SK-N-SH (cell line): ENCODE measurements at regions not wholly inside any gene's neighbourhood (a gene's known extent, or its start where the extent isn't known, plus 50 kb on each side); places are given as distances from the start of the nearest gene placed in this dataset.

Source experiments
- CHD2 ChIP-seq: fragments of 150-350 bp; IDR thresholded peaks from 2 replicates; pipeline ENCODE4 v1.6.1; 2018; ENCODE audit warnings: low read length; ENCODE audit not compliant: partially characterized antibody
- NRF1 ChIP-seq: IDR thresholded peaks from 2 replicates; pipeline ENCODE4 v1.6.1; 2012; ENCODE audit warnings: low read depth, mild to moderate bottlenecking, low read length
- RAD21 ChIP-seq: IDR thresholded peaks from 2 replicates; pipeline ENCODE4 v1.6.1; 2012; ENCODE audit warnings: mild to moderate bottlenecking, low read length
- RCOR1 ChIP-seq: fragments of 150-350 bp; IDR thresholded peaks from 2 replicates; pipeline ENCODE4 v1.6.1; 2017; ENCODE audit warnings: antibody characterized with exemption, low read length
- SIN3A ChIP-seq: IDR thresholded peaks from 2 replicates; pipeline ENCODE4 v1.6.1; 2012; ENCODE audit warnings: low read depth, mild to moderate bottlenecking, low read length, moderate library complexity, borderline replicate concordance
- SMC3 ChIP-seq: IDR thresholded peaks from 2 replicates; pipeline ENCODE4 v1.6.1; 2012; ENCODE audit warnings: low read depth, low read length, improper control_type of control experiment
- TAF1 ChIP-seq: IDR thresholded peaks from 2 replicates; pipeline ENCODE4 v1.6.1; 2012; ENCODE audit warnings: low read depth, mild to moderate bottlenecking, low read length, moderate library complexity, borderline replicate concordance
- TCF12 ChIP-seq: IDR thresholded peaks from 2 replicates; pipeline ENCODE4 v1.4.0; 2012
- TEAD4 ChIP-seq: IDR thresholded peaks from 2 replicates; pipeline ENCODE4 v1.4.0; 2012; ENCODE audit warnings: mild to moderate bottlenecking, borderline replicate concordance; ENCODE audit not compliant: insufficient read depth
- TF ChIP-seq, protein P1 (sequence below): IDR thresholded peaks from 2 replicates; pipeline ENCODE4 v1.6.1; 2012; ENCODE audit warnings: mild to moderate bottlenecking, low read depth, low read length, moderate library complexity
- TF ChIP-seq, protein P2 (sequence below): fragments of 200-600 bp; sonication (generic); IDR thresholded peaks from 2 replicates; pipeline ENCODE4 v1.6.1; 2017; ENCODE audit warnings: antibody characterized with exemption, mild to moderate bottlenecking, moderate library complexity
- TF ChIP-seq, protein P3 (sequence below): fragments of 150-350 bp; IDR thresholded peaks from 2 replicates; pipeline ENCODE4 v1.6.1; 2017; ENCODE audit warnings: antibody characterized with exemption, low read length, low read depth, borderline replicate concordance

DNA sequence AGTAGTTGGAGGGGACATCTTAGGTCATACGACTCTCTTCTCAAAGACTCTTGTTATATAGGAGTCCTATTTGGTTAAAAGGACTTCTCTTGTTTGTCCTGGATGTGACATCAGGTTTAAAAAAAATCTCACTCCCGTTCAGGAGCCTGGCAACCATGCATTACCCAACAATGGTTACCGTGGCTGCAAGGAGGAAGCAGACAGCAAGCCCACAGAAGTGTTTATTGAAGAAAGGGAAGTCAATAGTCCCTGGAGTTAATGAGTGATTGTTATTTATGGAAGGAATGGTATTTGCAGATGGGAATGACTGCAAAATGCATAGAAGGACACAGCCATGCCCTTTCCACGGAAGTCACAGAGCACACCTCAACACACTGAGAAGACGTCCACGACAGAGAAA lies 75.9 kb upstream of the ENPP6 start:
- TF ChIP-seq, protein P1, sequence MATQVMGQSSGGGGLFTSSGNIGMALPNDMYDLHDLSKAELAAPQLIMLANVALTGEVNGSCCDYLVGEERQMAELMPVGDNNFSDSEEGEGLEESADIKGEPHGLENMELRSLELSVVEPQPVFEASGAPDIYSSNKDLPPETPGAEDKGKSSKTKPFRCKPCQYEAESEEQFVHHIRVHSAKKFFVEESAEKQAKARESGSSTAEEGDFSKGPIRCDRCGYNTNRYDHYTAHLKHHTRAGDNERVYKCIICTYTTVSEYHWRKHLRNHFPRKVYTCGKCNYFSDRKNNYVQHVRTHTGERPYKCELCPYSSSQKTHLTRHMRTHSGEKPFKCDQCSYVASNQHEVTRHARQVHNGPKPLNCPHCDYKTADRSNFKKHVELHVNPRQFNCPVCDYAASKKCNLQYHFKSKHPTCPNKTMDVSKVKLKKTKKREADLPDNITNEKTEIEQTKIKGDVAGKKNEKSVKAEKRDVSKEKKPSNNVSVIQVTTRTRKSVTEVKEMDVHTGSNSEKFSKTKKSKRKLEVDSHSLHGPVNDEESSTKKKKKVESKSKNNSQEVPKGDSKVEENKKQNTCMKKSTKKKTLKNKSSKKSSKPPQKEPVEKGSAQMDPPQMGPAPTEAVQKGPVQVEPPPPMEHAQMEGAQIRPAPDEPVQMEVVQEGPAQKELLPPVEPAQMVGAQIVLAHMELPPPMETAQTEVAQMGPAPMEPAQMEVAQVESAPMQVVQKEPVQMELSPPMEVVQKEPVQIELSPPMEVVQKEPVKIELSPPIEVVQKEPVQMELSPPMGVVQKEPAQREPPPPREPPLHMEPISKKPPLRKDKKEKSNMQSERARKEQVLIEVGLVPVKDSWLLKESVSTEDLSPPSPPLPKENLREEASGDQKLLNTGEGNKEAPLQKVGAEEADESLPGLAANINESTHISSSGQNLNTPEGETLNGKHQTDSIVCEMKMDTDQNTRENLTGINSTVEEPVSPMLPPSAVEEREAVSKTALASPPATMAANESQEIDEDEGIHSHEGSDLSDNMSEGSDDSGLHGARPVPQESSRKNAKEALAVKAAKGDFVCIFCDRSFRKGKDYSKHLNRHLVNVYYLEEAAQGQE = no peak
- no peak for TF ChIP-seq TCF12
- TF ChIP-seq, protein P2, sequence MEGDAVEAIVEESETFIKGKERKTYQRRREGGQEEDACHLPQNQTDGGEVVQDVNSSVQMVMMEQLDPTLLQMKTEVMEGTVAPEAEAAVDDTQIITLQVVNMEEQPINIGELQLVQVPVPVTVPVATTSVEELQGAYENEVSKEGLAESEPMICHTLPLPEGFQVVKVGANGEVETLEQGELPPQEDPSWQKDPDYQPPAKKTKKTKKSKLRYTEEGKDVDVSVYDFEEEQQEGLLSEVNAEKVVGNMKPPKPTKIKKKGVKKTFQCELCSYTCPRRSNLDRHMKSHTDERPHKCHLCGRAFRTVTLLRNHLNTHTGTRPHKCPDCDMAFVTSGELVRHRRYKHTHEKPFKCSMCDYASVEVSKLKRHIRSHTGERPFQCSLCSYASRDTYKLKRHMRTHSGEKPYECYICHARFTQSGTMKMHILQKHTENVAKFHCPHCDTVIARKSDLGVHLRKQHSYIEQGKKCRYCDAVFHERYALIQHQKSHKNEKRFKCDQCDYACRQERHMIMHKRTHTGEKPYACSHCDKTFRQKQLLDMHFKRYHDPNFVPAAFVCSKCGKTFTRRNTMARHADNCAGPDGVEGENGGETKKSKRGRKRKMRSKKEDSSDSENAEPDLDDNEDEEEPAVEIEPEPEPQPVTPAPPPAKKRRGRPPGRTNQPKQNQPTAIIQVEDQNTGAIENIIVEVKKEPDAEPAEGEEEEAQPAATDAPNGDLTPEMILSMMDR = no peak
- no peak for TF ChIP-seq SIN3A
- no peak for TF ChIP-seq TEAD4
- TF ChIP-seq TAF1 = no peak
- no peak for TF ChIP-seq RAD21
- TF ChIP-seq, protein P3, sequence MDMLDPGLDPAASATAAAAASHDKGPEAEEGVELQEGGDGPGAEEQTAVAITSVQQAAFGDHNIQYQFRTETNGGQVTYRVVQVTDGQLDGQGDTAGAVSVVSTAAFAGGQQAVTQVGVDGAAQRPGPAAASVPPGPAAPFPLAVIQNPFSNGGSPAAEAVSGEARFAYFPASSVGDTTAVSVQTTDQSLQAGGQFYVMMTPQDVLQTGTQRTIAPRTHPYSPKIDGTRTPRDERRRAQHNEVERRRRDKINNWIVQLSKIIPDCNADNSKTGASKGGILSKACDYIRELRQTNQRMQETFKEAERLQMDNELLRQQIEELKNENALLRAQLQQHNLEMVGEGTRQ = no peak
- no peak for TF ChIP-seq SMC3
- no peak for TF ChIP-seq RCOR1
- no peak for TF ChIP-seq CHD2
- no peak for TF ChIP-seq NRF1
